Nephron (organoid): ENCODE measurements at regions not wholly inside any gene's neighbourhood (a gene's known extent, or its start where the extent isn't known, plus 50 kb on each side); places are given as distances from the start of the nearest gene placed in this dataset.
A peak's percentile ranks its signal among the peaks of the same experiment; 100 is the strongest.

Experiments used
- H3K27ac Mint-ChIP-seq, 3 experiments: 2 replicates each; pipeline ENCODE4 v1.8.0; 2020; ENCODE audit warnings: mixed read lengths in 3 of 3, mild to moderate bottlenecking in 2 of 3, moderate library complexity in 1 of 3
- H3K27me3 Mint-ChIP-seq: 2 replicates; pipeline ENCODE4 v1.8.0; 2021; ENCODE audit warnings: low read depth, mild to moderate bottlenecking, moderate library complexity, mixed read lengths
- H3K36me3 Mint-ChIP-seq: 2 replicates; pipeline ENCODE4 v1.8.0; 2020; ENCODE audit warnings: low read depth, mixed read lengths
- H3K4me1 Mint-ChIP-seq: 2 replicates; pipeline ENCODE4 v1.8.0; 2020; ENCODE audit warnings: mixed read lengths
- H3K4me3 Mint-ChIP-seq, 3 experiments: 2 replicates each; pipeline ENCODE4 v1.8.0; 2020; ENCODE audit warnings: mild to moderate bottlenecking in 3 of 3, mixed read lengths in 3 of 3, moderate library complexity in 2 of 3
- H3K9me3 Mint-ChIP-seq: 2 replicates; pipeline ENCODE4 v1.8.0; 2020; ENCODE audit warnings: mixed read lengths
- CTCF ChIP-seq, 3 experiments: fragments of 200-600 bp; sonication (generic); IDR thresholded peaks; one replicate each; pipeline ENCODE4 v1.5.0; 2021; ENCODE audit warnings: antibody characterized with exemption in 3 of 3; ENCODE audit not compliant: unreplicated experiment in 3 of 3

DNA sequence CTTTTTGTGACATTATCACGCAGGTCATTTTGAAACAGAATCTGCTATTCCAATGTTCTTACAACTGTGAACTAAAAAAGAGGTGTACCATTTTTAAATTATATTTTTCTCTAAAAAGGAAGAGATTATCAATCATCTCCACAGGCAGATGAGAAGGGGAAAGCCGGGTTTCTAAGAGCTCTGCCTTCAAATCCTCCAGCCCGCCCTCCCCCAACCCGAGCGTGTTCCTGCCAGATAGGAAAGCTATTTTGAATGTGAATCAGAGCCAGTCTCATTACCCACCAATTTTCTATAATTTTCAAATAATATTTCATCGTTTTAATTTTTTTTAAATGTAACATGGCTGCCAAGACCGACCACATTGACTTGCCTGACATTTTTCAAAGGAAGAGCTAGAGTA, 65.9 kb downstream of the KCNF1 start:
- peak overlapping the region; percentile 64 to 80 (median 78) for H3K27ac Mint-ChIP-seq
- TF ChIP-seq CTCF (IDR thresholded peaks at IDR 0.05; ENCODE audit: unreplicated experiment in 3 of 3) = no peak
- H3K4me1 Mint-ChIP-seq = peaks cover 31% of the 10 kb centered on the region
- peak overlapping the region in 2 of 3 experiments; percentile 60 to 76 for H3K4me3 Mint-ChIP-seq
- H3K36me3 Mint-ChIP-seq = peaks cover 4% of the 10 kb centered on the region
- peaks cover 5% of the 10 kb centered on the region for H3K9me3 Mint-ChIP-seq
- peaks cover 18% of the 10 kb centered on the region for H3K27me3 Mint-ChIP-seq

DNA sequence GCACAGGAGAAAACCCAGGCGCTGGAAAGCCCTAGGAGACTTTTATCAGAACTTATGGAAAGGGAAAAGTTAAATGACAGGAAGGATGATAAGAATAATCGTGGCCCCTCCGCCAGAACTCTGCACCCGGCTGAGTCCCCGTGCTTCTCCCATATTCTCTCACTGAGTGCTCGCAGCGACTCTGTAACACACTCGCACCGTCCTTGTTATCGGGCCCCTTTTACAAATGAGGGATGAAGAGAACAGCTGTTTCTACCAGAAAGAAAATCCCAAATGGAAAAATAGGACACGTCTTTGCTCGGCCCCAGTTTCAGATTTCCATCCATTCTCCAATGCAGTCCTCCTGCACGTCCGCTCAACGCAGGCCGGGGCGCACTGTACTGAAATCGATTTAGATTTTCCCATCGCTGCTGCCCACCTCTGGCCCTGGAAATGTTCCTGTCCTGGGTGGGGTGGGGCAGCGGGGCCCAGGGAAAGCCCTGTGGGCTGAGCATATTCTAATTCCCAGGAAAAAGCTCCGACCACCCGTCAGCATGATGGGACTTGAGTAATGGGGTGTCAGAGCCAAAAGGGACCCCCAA, 66.4 kb downstream of the KCNF1 start:
- peaks cover 34% of the 10 kb centered on the region for H3K4me1 Mint-ChIP-seq
- peaks cover 5% of the 10 kb centered on the region for H3K9me3 Mint-ChIP-seq
- peak overlapping the region; percentile 11 to 76 (median 60) for H3K4me3 Mint-ChIP-seq
- peaks cover 4% of the 10 kb centered on the region for H3K36me3 Mint-ChIP-seq
- H3K27me3 Mint-ChIP-seq = peaks cover 18% of the 10 kb centered on the region
- peak overlapping the region; percentile 64 to 80 (median 78) for H3K27ac Mint-ChIP-seq
- no peak for TF ChIP-seq CTCF (IDR thresholded peaks at IDR 0.05; ENCODE audit: unreplicated experiment in 3 of 3)

- Mint-ChIP-seq H3K4me1 (peaks cover 48% of the 10 kb centered on the region), H3K9me3 (no peaks in the 10 kb centered on the region), H3K36me3 (no peaks in the 10 kb centered on the region), H3K27me3 (peaks cover 16% of the 10 kb centered on the region), H3K27ac (peak overlapping the region in 2 of 3 experiments; percentile 35 to 57), H3K4me3 (peak overlapping the region in 1 of 3 experiments; percentile 12)
- TF ChIP-seq CTCF (IDR thresholded peaks at IDR 0.05; ENCODE audit: unreplicated experiment in 3 of 3) = no peak
These were observed 68.3 kb downstream of the KCNF1 start for GRCh38 chr2:10980071-10980470.

DNA sequence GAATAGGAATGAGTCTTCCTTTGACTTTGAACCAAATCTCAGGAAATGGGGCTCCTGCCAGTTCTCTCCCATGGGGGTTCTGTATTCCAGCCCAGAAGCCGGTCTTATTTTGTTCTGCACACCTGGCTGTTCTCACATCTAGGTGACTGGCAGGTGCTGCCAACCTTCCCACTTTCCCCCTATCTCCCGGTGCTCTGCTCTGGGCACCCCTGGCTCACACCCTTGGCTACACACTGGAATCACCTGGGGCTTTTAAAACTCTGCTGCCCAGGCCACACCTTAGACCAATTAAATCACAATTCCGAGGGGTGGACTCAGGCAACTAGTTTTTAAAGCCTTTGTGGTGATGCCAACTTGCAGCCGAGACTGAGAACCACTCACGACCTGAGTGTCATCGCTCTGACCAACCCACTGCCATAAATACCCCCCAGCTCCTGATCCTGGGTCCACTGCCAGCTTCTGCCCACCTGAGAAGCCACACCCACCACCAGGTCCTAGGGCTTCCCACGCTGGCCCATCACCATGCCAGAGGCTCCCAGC, 69.2 kb downstream of the KCNF1 start:
- Mint-ChIP-seq H3K9me3 (no peaks in the 10 kb centered on the region), H3K27me3 (peaks cover 16% of the 10 kb centered on the region), H3K36me3 (no peaks in the 10 kb centered on the region), H3K4me3 (no peak overlapping the region), H3K4me1 (peaks cover 52% of the 10 kb centered on the region), H3K27ac (peak overlapping the region in 2 of 3 experiments; percentile 35 to 57)
- no peak for TF ChIP-seq CTCF (IDR thresholded peaks at IDR 0.05; ENCODE audit: unreplicated experiment in 3 of 3)

GRCh38 chr2:10981451-10981850, 69.7 kb downstream of the KCNF1 start:
- peaks cover 16% of the 10 kb centered on the region for H3K27me3 Mint-ChIP-seq

More at GRCh38 chr2:10981451-10981850, 69.7 kb downstream of the KCNF1 start:
- Mint-ChIP-seq H3K4me1 (peaks cover 52% of the 10 kb centered on the region), H3K27ac (peak overlapping the region in 1 of 3 experiments; percentile 18), H3K36me3 (no peaks in the 10 kb centered on the region), H3K9me3 (no peaks in the 10 kb centered on the region), H3K4me3 (no peak overlapping the region)
- TF ChIP-seq CTCF (IDR thresholded peaks at IDR 0.05; ENCODE audit: unreplicated experiment in 3 of 3) = no peak
